MM.1S (cell line): ENCODE measurements at regions not wholly inside any gene's neighbourhood (a gene's known extent, or its start where the extent isn't known, plus 50 kb on each side); places are given as distances from the start of the nearest gene placed in this dataset.

Source experiments
- DNase-seq: peaks from one replicate; pipeline ENCODE4 v3.0.0-alpha.2; 2015
- H2AFZ ChIP-seq: fragments of 300-600 bp; sonication (generic); 2 replicates; pipeline ENCODE4 v1.6.0; 2016; ENCODE audit warnings: antibody characterized with exemption, low read length
- H3F3A ChIP-seq: fragments of 300-600 bp; sonication (generic); 2 replicates; pipeline ENCODE4 v1.6.1; 2016; ENCODE audit warnings: mild to moderate bottlenecking, antibody characterized with exemption, low read length, moderate library complexity, mixed read lengths; ENCODE audit not compliant: insufficient read depth
- H3K27ac ChIP-seq: fragments of 300-600 bp; sonication (generic); 2 replicates; pipeline ENCODE4 v1.5.1; 2016; ENCODE audit warnings: mild to moderate bottlenecking, low read length
- H3K27me3 ChIP-seq: fragments of 300-600 bp; sonication (generic); replicated peaks from 2 replicates; pipeline ENCODE4 v1.6.0; 2016; ENCODE audit warnings: low read length; ENCODE audit not compliant: insufficient read depth
- H3K36me3 ChIP-seq: fragments of 300-600 bp; sonication (generic); replicated peaks from 2 replicates; pipeline ENCODE4 v1.6.1; 2016; ENCODE audit warnings: mild to moderate bottlenecking, low read length, mixed read lengths; ENCODE audit not compliant: insufficient read depth
- H3K4me1 ChIP-seq: fragments of 300-600 bp; sonication (generic); 2 replicates; pipeline ENCODE4 v1.6.1; 2016; ENCODE audit warnings: low read length, mixed read lengths
- H3K4me2 ChIP-seq: fragments of 300-600 bp; sonication (generic); 2 replicates; pipeline ENCODE4 v1.6.0; 2016; ENCODE audit warnings: low read depth, low read length
- H3K4me3 ChIP-seq: fragments of 300-600 bp; sonication (generic); 2 replicates; pipeline ENCODE4 v1.5.1; 2016; ENCODE audit warnings: low read length, mixed read lengths
- H3K79me2 ChIP-seq: fragments of 300-600 bp; sonication (generic); 2 replicates; pipeline ENCODE4 v1.6.1; 2016; ENCODE audit warnings: mixed run types, low read length, mixed read lengths
- H3K9ac ChIP-seq: fragments of 300-600 bp; sonication (generic); 2 replicates; pipeline ENCODE4 v1.6.1; 2016; ENCODE audit warnings: low read length, mixed read lengths
- H3K9me2 ChIP-seq: fragments of 300-600 bp; sonication (generic); replicated peaks from 2 replicates; pipeline ENCODE4 v1.6.1; 2016; ENCODE audit warnings: mild to moderate bottlenecking, low read length, mixed read lengths; ENCODE audit not compliant: insufficient read depth
- H3K9me3 ChIP-seq: fragments of 300-600 bp; sonication (generic); replicated peaks from 2 replicates; pipeline ENCODE4 v1.6.1; 2016; ENCODE audit warnings: mild to moderate bottlenecking, low read length, mixed read lengths; ENCODE audit not compliant: insufficient read depth
- H4K20me1 ChIP-seq: fragments of 300-600 bp; sonication (generic); 2 replicates; pipeline ENCODE4 v1.6.1; 2016; ENCODE audit warnings: mild to moderate bottlenecking, low read length, moderate library complexity, mixed read lengths; ENCODE audit not compliant: insufficient read depth
- CTCF ChIP-seq: fragments of 300-600 bp; sonication (generic); IDR thresholded peaks from 2 replicates; pipeline ENCODE4 v1.5.1; 2016; ENCODE audit warnings: antibody characterized with exemption, low read length, mixed read lengths
- EZH2 ChIP-seq: fragments of 300-600 bp; sonication (generic); optimal IDR thresholded peaks from 2 replicates; pipeline ENCODE3; 2017; ENCODE audit warnings: low read depth, mild to moderate bottlenecking, antibody characterized with exemption, low read length, mixed read lengths
- EZH2phosphoT487 ChIP-seq: fragments of 300-600 bp; sonication (generic); IDR thresholded peaks from 2 replicates; pipeline ENCODE4 v1.6.1; 2018; ENCODE audit warnings: antibody characterized with exemption, low read length

GRCh38 chr10:78927257-78927995, 141.3 kb upstream of the ZMIZ1 start:
- TF ChIP-seq EZH2 (no peak), EZH2phosphoT487 (no peak), CTCF (no peak)
- Histone ChIP-seq H3K9ac (no peak overlapping the region), H3K4me1 (no peaks in the 10 kb centered on the region), H2AFZ (no peak overlapping the region), H3K4me3 (no peak overlapping the region), H3K27ac (no peak overlapping the region), H3K36me3 (no peaks in the 10 kb centered on the region), H3K9me2 (no peaks in the 10 kb centered on the region), H3K79me2 (no peaks in the 10 kb centered on the region), H3K4me2 (no peak overlapping the region), H3K27me3 (no peaks in the 10 kb centered on the region), H4K20me1 (no peaks in the 10 kb centered on the region), H3K9me3 (no peaks in the 10 kb centered on the region), H3F3A (no peaks in the 10 kb centered on the region)
- no peak for DNase-seq

GRCh38 chr10:78928330-78928729, 140.4 kb upstream of the ZMIZ1 start:
- Histone ChIP-seq H3K4me1 (no peaks in the 10 kb centered on the region), H4K20me1 (no peaks in the 10 kb centered on the region), H3K4me2 (no peak overlapping the region), H3K27ac (no peak overlapping the region), H3K4me3 (no peak overlapping the region), H3K9me3 (no peaks in the 10 kb centered on the region), H3K9me2 (no peaks in the 10 kb centered on the region), H3K9ac (no peak overlapping the region), H3K27me3 (no peaks in the 10 kb centered on the region), H3F3A (no peaks in the 10 kb centered on the region), H2AFZ (no peak overlapping the region), H3K79me2 (no peaks in the 10 kb centered on the region), H3K36me3 (no peaks in the 10 kb centered on the region)
- DNase-seq, result no peak
- TF ChIP-seq EZH2phosphoT487 (no peak), EZH2 (no peak), CTCF (no peak)

- H3K79me2 ChIP-seq, result no peaks in the 10 kb centered on the region
- H3K27ac ChIP-seq, result no peak overlapping the region
- H3K9ac ChIP-seq, result no peak overlapping the region
- TF ChIP-seq CTCF (no peak), EZH2 (no peak), EZH2phosphoT487 (no peak)
- no peak overlapping the region for H3K4me3 ChIP-seq
- no peak overlapping the region for H3K4me2 ChIP-seq
- no peak for DNase-seq
- H3K9me2 ChIP-seq, result no peaks in the 10 kb centered on the region
- no peaks in the 10 kb centered on the region for H3K4me1 ChIP-seq
- H3K27me3 ChIP-seq, result no peaks in the 10 kb centered on the region
- H4K20me1 ChIP-seq, result no peaks in the 10 kb centered on the region
- no peaks in the 10 kb centered on the region for H3F3A ChIP-seq
- H3K9me3 ChIP-seq, result no peaks in the 10 kb centered on the region
- no peaks in the 10 kb centered on the region for H3K36me3 ChIP-seq
- no peak overlapping the region for H2AFZ ChIP-seq
These were observed 139.2 kb upstream of the ZMIZ1 start for GRCh38 chr10:78929541-78929940.
